GM23338 (cell line): ENCODE measurements at regions not wholly inside any gene's neighbourhood (a gene's known extent, or its start where the extent isn't known, plus 50 kb on each side); places are given as distances from the start of the nearest gene placed in this dataset.

Experiments used
- ATAC-seq: fragments of 200-7000 bp; cut with Tn5 transposase; 3 replicates; pipeline ENCODE4 v1.9.1; 2020
- DNase-seq: peaks from one replicate; pipeline ENCODE4 v3.0.0-alpha.2; 2015; ENCODE audit warnings: low spot score
- H2AFZ ChIP-seq: fragments of 200-600 bp; sonication (generic); 2 replicates; pipeline ENCODE4 v1.8.0; 2016; ENCODE audit warnings: antibody characterized with exemption, mild to moderate bottlenecking, moderate library complexity
- H3F3A ChIP-seq: fragments of 200-600 bp; sonication (generic); replicated peaks from 2 replicates; pipeline ENCODE4 v1.8.0; 2017; ENCODE audit warnings: antibody characterized with exemption, mixed run types, low read depth
- H3K27ac ChIP-seq: fragments of 200-600 bp; sonication (generic); 2 replicates; pipeline ENCODE4 v1.6.1; 2016; ENCODE audit warnings: low read depth
- H3K27me3 ChIP-seq: fragments of 200-600 bp; sonication (generic); 2 replicates; pipeline ENCODE4 v1.8.0; 2016; ENCODE audit warnings: mild to moderate bottlenecking, mixed run types, moderate library complexity; ENCODE audit not compliant: insufficient read depth
- H3K36me3 ChIP-seq: fragments of 200-600 bp; sonication (generic); 2 replicates; pipeline ENCODE4 v1.8.0; 2016; ENCODE audit warnings: mild to moderate bottlenecking; ENCODE audit not compliant: insufficient read depth
- H3K4me1 ChIP-seq: fragments of 200-600 bp; sonication (generic); 2 replicates; pipeline ENCODE4 v1.8.0; 2016; ENCODE audit warnings: mild to moderate bottlenecking, moderate library complexity; ENCODE audit not compliant: insufficient read depth
- H3K4me2 ChIP-seq: fragments of 200-600 bp; sonication (generic); 2 replicates; pipeline ENCODE4 v1.7.1; 2017; ENCODE audit warnings: mixed run types
- H3K4me3 ChIP-seq: fragments of 200-600 bp; sonication (generic); 2 replicates; pipeline ENCODE4 v1.6.1; 2016; ENCODE audit warnings: mixed run types
- H3K79me2 ChIP-seq: fragments of 200-600 bp; sonication (generic); replicated peaks from 2 replicates; pipeline ENCODE4 v1.8.0; 2017; ENCODE audit warnings: mild to moderate bottlenecking; ENCODE audit not compliant: insufficient read depth
- H3K9me2 ChIP-seq: fragments of 200-600 bp; sonication (generic); 2 replicates; pipeline ENCODE4 v1.8.0; 2017; ENCODE audit not compliant: insufficient read depth
- H4K20me1 ChIP-seq: fragments of 200-600 bp; sonication (generic); replicated peaks from 2 replicates; pipeline ENCODE4 v1.8.0; 2017; ENCODE audit warnings: mild to moderate bottlenecking; ENCODE audit not compliant: insufficient read depth
- H3K27ac Mint-ChIP-seq: 2 replicates; pipeline ENCODE4 v1.8.0; 2020; ENCODE audit warnings: inconsistent platforms, mild to moderate bottlenecking, moderate library complexity, mixed read lengths
- H3K27me3 Mint-ChIP-seq: 3 replicates; pipeline ENCODE4 v1.8.0; 2022; ENCODE audit warnings: low read depth, mild to moderate bottlenecking, moderate library complexity, mixed read lengths, inconsistent platforms; ENCODE audit not compliant: insufficient read depth, poor library complexity
- H3K36me3 Mint-ChIP-seq: 3 replicates; pipeline ENCODE4 v1.8.0; 2021; ENCODE audit warnings: low read depth, mild to moderate bottlenecking, inconsistent platforms, moderate library complexity, mixed read lengths
- H3K4me1 Mint-ChIP-seq: 3 replicates; pipeline ENCODE4 v1.8.0; 2020; ENCODE audit warnings: mild to moderate bottlenecking, inconsistent platforms, mixed read lengths
- H3K4me3 Mint-ChIP-seq: 3 replicates; pipeline ENCODE4 v1.8.0; 2021; ENCODE audit warnings: moderate library complexity, mild to moderate bottlenecking, inconsistent platforms, mixed read lengths
- H3K9me3 Mint-ChIP-seq: 3 replicates; pipeline ENCODE4 v1.8.0; 2020; ENCODE audit warnings: moderate library complexity, mild to moderate bottlenecking, inconsistent platforms, mixed read lengths
- CREB1 ChIP-seq: fragments of 250-450 bp; sonication (Bioruptor Pico); IDR thresholded peaks from 2 replicates; pipeline ENCODE4 v1.5.0; 2020; ENCODE audit warnings: low read depth, mild to moderate bottlenecking, moderate library complexity
- CTCF ChIP-seq, 2 experiments: fragments of 200-600 bp in 1 of 2; sonication (generic) in 1 of 2; conservative IDR thresholded peaks; 2 replicates each; pipeline versions ENCODE4 v1.5.1 to v1.6.1; 2016 to 2017; ENCODE audit warnings: antibody characterized with exemption in 2 of 2, low read depth in 2 of 2, mild to moderate bottlenecking in 2 of 2, moderate library complexity in 1 of 2
- ETS1 ChIP-seq: IDR thresholded peaks from 2 replicates; pipeline ENCODE4 v1.6.1; 2016; ENCODE audit warnings: antibody characterized with exemption
- EZH2 ChIP-seq: fragments of 200-600 bp; sonication (generic); IDR thresholded peaks from one replicate; pipeline ENCODE4 v1.8.0; 2017; ENCODE audit warnings: antibody characterized with exemption, mild to moderate bottlenecking, low read depth; ENCODE audit not compliant: unreplicated experiment
- EZH2phosphoT487 ChIP-seq: fragments of 200-600 bp; sonication (generic); IDR thresholded peaks from one replicate; pipeline ENCODE4 v1.8.1; 2018; ENCODE audit warnings: antibody characterized with exemption; ENCODE audit not compliant: unreplicated experiment
- JUNB ChIP-seq: IDR thresholded peaks from one replicate; pipeline ENCODE4 v1.6.1; 2016; ENCODE audit warnings: antibody characterized with exemption; ENCODE audit not compliant: unreplicated experiment
- NANOG ChIP-seq: IDR thresholded peaks from 2 replicates; pipeline ENCODE4 v1.6.1; 2016; ENCODE audit warnings: antibody characterized with exemption, borderline replicate concordance
- POLR2AphosphoS5 ChIP-seq: IDR thresholded peaks from 2 replicates; pipeline ENCODE4 v1.6.1; 2016; ENCODE audit warnings: antibody characterized with exemption, low read depth
- REST ChIP-seq: IDR thresholded peaks from one replicate; pipeline ENCODE4 v1.6.1; 2018; ENCODE audit warnings: antibody characterized with exemption; ENCODE audit not compliant: unreplicated experiment
- STAT1 ChIP-seq: IDR thresholded peaks from one replicate; pipeline ENCODE4 v1.6.1; 2016; ENCODE audit warnings: antibody characterized with exemption; ENCODE audit not compliant: unreplicated experiment
- ZNF114 ChIP-seq: fragments of 250-450 bp; sonication (Bioruptor Pico); IDR thresholded peaks from 2 replicates; pipeline ENCODE4 v1.5.0; 2020; ENCODE audit warnings: mild to moderate bottlenecking, moderate library complexity
- ZNF331 ChIP-seq: fragments of 250-450 bp; sonication (Bioruptor Pico); IDR thresholded peaks from 2 replicates; pipeline ENCODE4 v1.5.0; 2020; ENCODE audit warnings: low read depth, mild to moderate bottlenecking, moderate library complexity

GRCh38 chr16:65662256-65662655 lies 540.4 kb upstream of the CDH11 start (continued):
- TF ChIP-seq REST (no peak), POLR2AphosphoS5 (no peak), CREB1 (CRISPR knock-in tag) (no peak), NANOG (no peak), ZNF114 (CRISPR knock-in tag) (no peak), ZNF331 (no peak)

GRCh38 chr16:65661558-65661957 lies 539.7 kb upstream of the CDH11 start:
- no peak for ATAC-seq
- no peaks in the 10 kb centered on the region for H3K27me3 ChIP-seq
- TF ChIP-seq EZH2phosphoT487 (no peak), EZH2 (no peak), CREB1 (CRISPR knock-in tag) (no peak), NANOG (no peak), ZNF331 (no peak), JUNB (no peak)
- no peaks in the 10 kb centered on the region for H3K79me2 ChIP-seq
- peaks cover 2% of the 10 kb centered on the region for H3K27me3 Mint-ChIP-seq
- H3K27ac Mint-ChIP-seq, result no peak overlapping the region
- no peak overlapping the region for H2AFZ ChIP-seq
- no peaks in the 10 kb centered on the region for H3F3A ChIP-seq
- no peak overlapping the region for H3K4me3 ChIP-seq
- no peaks in the 10 kb centered on the region for H4K20me1 ChIP-seq
- H3K36me3 ChIP-seq, result no peaks in the 10 kb centered on the region
- peaks cover 3% of the 10 kb centered on the region; the same call in 1 of the 2 replicates for H3K9me2 ChIP-seq
- H3K4me1 ChIP-seq, result peaks cover 7% of the 10 kb centered on the region
- H3K4me3 Mint-ChIP-seq, result no peak overlapping the region
- H3K36me3 Mint-ChIP-seq, result no peaks in the 10 kb centered on the region
- H3K27ac ChIP-seq, result no peak overlapping the region
- H3K4me1 Mint-ChIP-seq, result peaks cover 10% of the 10 kb centered on the region
- no peak overlapping the region for H3K4me2 ChIP-seq
- H3K9me3 Mint-ChIP-seq, result peaks cover 4% of the 10 kb centered on the region; the same call in 2 of the 3 replicates
- DNase-seq, result no peak

- Histone ChIP-seq H3K4me3 (no peak overlapping the region), H3K4me1 (no peaks in the 10 kb centered on the region), H3K27ac (no peak overlapping the region), H3K4me2 (no peak overlapping the region), H3K27me3 (no peaks in the 10 kb centered on the region), H2AFZ (no peak overlapping the region), H3K79me2 (no peaks in the 10 kb centered on the region), H3K9me2 (peaks cover 3% of the 10 kb centered on the region; the same call in 1 of the 2 replicates), H3K36me3 (no peaks in the 10 kb centered on the region), H4K20me1 (no peaks in the 10 kb centered on the region), H3F3A (no peaks in the 10 kb centered on the region)
- no peak overlapping the region for H3K4me3 Mint-ChIP-seq
- H3K36me3 Mint-ChIP-seq, result no peaks in the 10 kb centered on the region
- peaks cover 3% of the 10 kb centered on the region; the same call in 2 of the 3 replicates for H3K4me1 Mint-ChIP-seq
- DNase-seq (no peak), ATAC-seq (no peak)
- H3K27me3 Mint-ChIP-seq, result peaks cover 2% of the 10 kb centered on the region
- H3K9me3 Mint-ChIP-seq, result peaks cover 4% of the 10 kb centered on the region; the same call in 2 of the 3 replicates
- no peak overlapping the region for H3K27ac Mint-ChIP-seq
- no peak for TF ChIP-seq CTCF (conservative IDR thresholded peaks at IDR 0.05; ENCODE audit: low read depth in 2 of 2)
- no peak for TF ChIP-seq CREB1 (CRISPR knock-in tag)
- TF ChIP-seq NANOG, result no peak
- no peak for TF ChIP-seq JUNB
- TF ChIP-seq STAT1, result no peak
- TF ChIP-seq ETS1, result no peak
- no peak for TF ChIP-seq POLR2AphosphoS5
Observed at GRCh38 chr16:65660390-65660789, 538.5 kb upstream of the CDH11 start.
